ENCODE measurements at regions not wholly inside any gene's neighbourhood (a gene's known extent, or its start where the extent isn't known, plus 50 kb on each side); places are given as distances from the start of the nearest gene placed in this dataset.

GRCh38 chr6:145486306-145486705 lies 249.0 kb downstream of the EPM2A start:
- intact Hi-C loops (cut with micrococcal nuclease): no loop called here
- no peaks in the 10 kb centered on the region for H3K9me3 Mint-ChIP-seq
- H3K27ac Mint-ChIP-seq: no peak overlapping the region
- H3K36me3 Mint-ChIP-seq (ENCODE audit: low read depth): no peaks in the 10 kb centered on the region
- DNase-seq (ENCODE audit: low spot score): no peak
- H3K4me3 Mint-ChIP-seq: no peak overlapping the region
- H3K27me3 Mint-ChIP-seq (ENCODE audit: insufficient read depth): no peaks in the 10 kb centered on the region
- H3K4me1 Mint-ChIP-seq (ENCODE audit: low read depth): no peaks in the 10 kb centered on the region

GRCh38 chr6:145489583-145489982 lies 245.7 kb downstream of the EPM2A start:
- Mint-ChIP-seq H3K9me3 (no peaks in the 10 kb centered on the region), H3K27ac (no peak overlapping the region), H3K4me1 (ENCODE audit: low read depth) (no peaks in the 10 kb centered on the region), H3K36me3 (ENCODE audit: low read depth) (no peaks in the 10 kb centered on the region), H3K4me3 (no peak overlapping the region), H3K27me3 (ENCODE audit: insufficient read depth) (no peaks in the 10 kb centered on the region)
- intact Hi-C loops (cut with micrococcal nuclease): no loop called here
- DNase-seq (ENCODE audit: low spot score): no peak

GRCh38 chr6:145490068-145490467 lies 245.3 kb downstream of the EPM2A start:
- Mint-ChIP-seq H3K27ac (no peak overlapping the region), H3K36me3 (ENCODE audit: low read depth) (no peaks in the 10 kb centered on the region), H3K4me3 (no peak overlapping the region), H3K9me3 (no peaks in the 10 kb centered on the region), H3K27me3 (ENCODE audit: insufficient read depth) (no peaks in the 10 kb centered on the region), H3K4me1 (ENCODE audit: low read depth) (no peaks in the 10 kb centered on the region)
- intact Hi-C loops (cut with micrococcal nuclease): no loop called here
- DNase-seq (ENCODE audit: low spot score): no peak

GRCh38 chr6:145491126-145491525 lies 244.2 kb downstream of the EPM2A start:
- Mint-ChIP-seq H3K27ac (no peak overlapping the region), H3K9me3 (peaks cover 4% of the 10 kb centered on the region), H3K36me3 (ENCODE audit: low read depth) (no peaks in the 10 kb centered on the region), H3K4me3 (no peak overlapping the region), H3K4me1 (ENCODE audit: low read depth) (no peaks in the 10 kb centered on the region), H3K27me3 (ENCODE audit: insufficient read depth) (no peaks in the 10 kb centered on the region)
- no peak for DNase-seq (ENCODE audit: low spot score)
- intact Hi-C loops (cut with micrococcal nuclease): no loop called here

- Mint-ChIP-seq H3K4me1 (ENCODE audit: low read depth) (no peaks in the 10 kb centered on the region), H3K36me3 (ENCODE audit: low read depth) (no peaks in the 10 kb centered on the region), H3K27ac (no peak overlapping the region), H3K9me3 (peaks cover 13% of the 10 kb centered on the region), H3K27me3 (ENCODE audit: insufficient read depth) (no peaks in the 10 kb centered on the region), H3K4me3 (no peak overlapping the region)
- DNase-seq (ENCODE audit: low spot score): no peak
- intact Hi-C loops (cut with micrococcal nuclease): no loop called here
Measured at GRCh38 chr6:145497006-145497405, 238.3 kb downstream of the EPM2A start.

GRCh38 chr6:145498425-145498824 lies 236.9 kb downstream of the EPM2A start:
- Mint-ChIP-seq H3K36me3 (ENCODE audit: low read depth) (no peaks in the 10 kb centered on the region), H3K4me1 (ENCODE audit: low read depth) (no peaks in the 10 kb centered on the region), H3K4me3 (no peak overlapping the region), H3K9me3 (peaks cover 13% of the 10 kb centered on the region), H3K27me3 (ENCODE audit: insufficient read depth) (no peaks in the 10 kb centered on the region), H3K27ac (no peak overlapping the region)
- DNase-seq (ENCODE audit: low spot score): no peak
- intact Hi-C loops (cut with micrococcal nuclease): no loop called here

- Mint-ChIP-seq H3K27ac (no peak overlapping the region), H3K9me3 (peaks cover 4% of the 10 kb centered on the region), H3K4me3 (no peak overlapping the region), H3K36me3 (ENCODE audit: low read depth) (no peaks in the 10 kb centered on the region), H3K27me3 (ENCODE audit: insufficient read depth) (no peaks in the 10 kb centered on the region), H3K4me1 (ENCODE audit: low read depth) (no peaks in the 10 kb centered on the region)
- intact Hi-C loops (cut with micrococcal nuclease): no loop called here
- DNase-seq (ENCODE audit: low spot score): no peak
Measured at GRCh38 chr6:145502416-145502815, 232.9 kb downstream of the EPM2A start.

- DNase-seq (ENCODE audit: low spot score): no peak
- intact Hi-C loops (cut with micrococcal nuclease): no loop called here
- no peak overlapping the region for H3K4me3 Mint-ChIP-seq
- peaks cover 20% of the 10 kb centered on the region for H3K9me3 Mint-ChIP-seq
- no peaks in the 10 kb centered on the region for H3K36me3 Mint-ChIP-seq (ENCODE audit: low read depth)
- no peaks in the 10 kb centered on the region for H3K4me1 Mint-ChIP-seq (ENCODE audit: low read depth)
- H3K27ac Mint-ChIP-seq: no peak overlapping the region
- peaks cover 1% of the 10 kb centered on the region for H3K27me3 Mint-ChIP-seq (ENCODE audit: insufficient read depth)
Measured at GRCh38 chr6:145506136-145506535, 229.2 kb downstream of the EPM2A start.

GRCh38 chr6:145506565-145506964 lies 228.8 kb downstream of the EPM2A start:
- H3K36me3 Mint-ChIP-seq (ENCODE audit: low read depth): no peaks in the 10 kb centered on the region
- peaks cover 1% of the 10 kb centered on the region for H3K27me3 Mint-ChIP-seq (ENCODE audit: insufficient read depth)
- H3K4me1 Mint-ChIP-seq (ENCODE audit: low read depth): no peaks in the 10 kb centered on the region
- H3K4me3 Mint-ChIP-seq: no peak overlapping the region
- intact Hi-C loops (cut with micrococcal nuclease): no loop called here
- H3K27ac Mint-ChIP-seq: no peak overlapping the region
- DNase-seq (ENCODE audit: low spot score): no peak
- H3K9me3 Mint-ChIP-seq: peaks cover 24% of the 10 kb centered on the region

GRCh38 chr6:145507239-145507638 lies 228.1 kb downstream of the EPM2A start:
- no peaks in the 10 kb centered on the region for H3K4me1 Mint-ChIP-seq (ENCODE audit: low read depth)
- H3K4me3 Mint-ChIP-seq: no peak overlapping the region
- no peak overlapping the region for H3K27ac Mint-ChIP-seq
- intact Hi-C loops (cut with micrococcal nuclease): no loop called here
- no peak for DNase-seq (ENCODE audit: low spot score)
- H3K9me3 Mint-ChIP-seq: peaks cover 30% of the 10 kb centered on the region
- H3K36me3 Mint-ChIP-seq (ENCODE audit: low read depth): no peaks in the 10 kb centered on the region
- peaks cover 1% of the 10 kb centered on the region for H3K27me3 Mint-ChIP-seq (ENCODE audit: insufficient read depth)

GRCh38 chr6:145508107-145508506 lies 227.2 kb downstream of the EPM2A start:
- Mint-ChIP-seq H3K27ac (no peak overlapping the region), H3K4me3 (no peak overlapping the region), H3K27me3 (ENCODE audit: insufficient read depth) (peaks cover 1% of the 10 kb centered on the region), H3K9me3 (peaks cover 30% of the 10 kb centered on the region), H3K36me3 (ENCODE audit: low read depth) (no peaks in the 10 kb centered on the region), H3K4me1 (ENCODE audit: low read depth) (no peaks in the 10 kb centered on the region)
- DNase-seq (ENCODE audit: low spot score): no peak
- intact Hi-C loops (cut with micrococcal nuclease): no loop called here

GRCh38 chr6:145517492-145517891 lies 217.8 kb downstream of the EPM2A start:
- Mint-ChIP-seq H3K27me3 (ENCODE audit: insufficient read depth) (no peaks in the 10 kb centered on the region), H3K4me3 (no peak overlapping the region), H3K36me3 (ENCODE audit: low read depth) (no peaks in the 10 kb centered on the region), H3K4me1 (ENCODE audit: low read depth) (no peaks in the 10 kb centered on the region), H3K9me3 (no peaks in the 10 kb centered on the region), H3K27ac (no peak overlapping the region)
- no peak for DNase-seq (ENCODE audit: low spot score)
- intact Hi-C loops (cut with micrococcal nuclease): no loop called here

GRCh38 chr6:145525038-145525437 lies 210.3 kb downstream of the EPM2A start:
- Mint-ChIP-seq H3K27ac (no peak overlapping the region), H3K36me3 (ENCODE audit: low read depth) (no peaks in the 10 kb centered on the region), H3K9me3 (peaks cover 4% of the 10 kb centered on the region), H3K4me3 (no peak overlapping the region), H3K4me1 (ENCODE audit: low read depth) (no peaks in the 10 kb centered on the region), H3K27me3 (ENCODE audit: insufficient read depth) (no peaks in the 10 kb centered on the region)
- intact Hi-C loops (cut with micrococcal nuclease): no loop called here
- DNase-seq (ENCODE audit: low spot score): no peak

GRCh38 chr6:145529582-145529981 lies 205.7 kb downstream of the EPM2A start:
- intact Hi-C loops (cut with micrococcal nuclease): no loop called here
- DNase-seq (ENCODE audit: low spot score): no peak
- H3K9me3 Mint-ChIP-seq: peaks cover 4% of the 10 kb centered on the region
- H3K4me3 Mint-ChIP-seq: no peak overlapping the region
- H3K36me3 Mint-ChIP-seq (ENCODE audit: low read depth): no peaks in the 10 kb centered on the region
- H3K27ac Mint-ChIP-seq: no peak overlapping the region
- H3K27me3 Mint-ChIP-seq (ENCODE audit: insufficient read depth): no peaks in the 10 kb centered on the region
- no peaks in the 10 kb centered on the region for H3K4me1 Mint-ChIP-seq (ENCODE audit: low read depth)

Data from activated T-helper 1 cell treated with anti-CD3 and anti-CD28 coated beads, Interleukin-12 subunit alpha, Interleukin-12 subunit beta, Interleukin-2, Interleukin-4 antibody, amounts not matched to agents 30 ng/mL and 10 ng/mL and 1 ng/mL, durations not matched to agents 14 hours and 24 hours and 36 hours (primary cell).